ENCODE measurements at regions not wholly inside any gene's neighbourhood (a gene's known extent, or its start where the extent isn't known, plus 50 kb on each side); places are given as distances from the start of the nearest gene placed in this dataset.

DNA sequence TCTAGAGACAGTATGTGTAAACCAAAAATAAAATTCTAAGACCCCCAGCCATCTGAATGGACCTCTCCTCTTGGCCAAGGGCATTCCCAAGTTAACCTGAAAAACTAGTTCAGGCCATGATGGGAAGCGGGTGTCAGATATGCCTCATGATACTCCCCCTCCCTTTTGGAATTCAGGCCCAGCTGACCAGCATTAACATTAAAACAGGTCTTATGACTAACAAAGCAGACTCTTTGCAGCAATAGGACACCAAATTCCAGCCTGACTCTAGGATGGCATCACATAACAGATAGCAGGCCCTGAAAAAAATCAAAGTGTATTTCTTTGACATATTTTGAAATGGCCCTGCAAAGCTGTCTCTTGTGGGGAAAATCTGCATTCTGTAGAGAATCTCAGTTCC, 73.3 kb upstream of the L3MBTL4 start:
- no peaks in the 10 kb centered on the region for H3K27me3 ChIP-seq (ENCODE audit: control insufficient read depth in 2 of 2, insufficient read depth in 1 of 2, low read length in 1 of 2)
- H3K27ac ChIP-seq (ENCODE audit: low read depth in 1 of 2, low read length in 1 of 2): no peak overlapping the region
- H3K9me3 ChIP-seq (ENCODE audit: control insufficient read depth in 2 of 2, insufficient read depth in 1 of 2, low read length in 1 of 2): no peaks in the 10 kb centered on the region
- no peak overlapping the region for H3K4me3 ChIP-seq (ENCODE audit: low read length in 2 of 2)
- no peaks in the 10 kb centered on the region for H3K4me1 ChIP-seq (ENCODE audit: control insufficient read depth in 2 of 2, insufficient read depth in 2 of 2, low read length in 2 of 2)
- 97% methylated on average over 1 of the region's 1 CpG for WGBS
- H3K36me3 ChIP-seq (ENCODE audit: control insufficient read depth in 2 of 2, insufficient read depth in 2 of 2, low read length in 1 of 2): no peaks in the 10 kb centered on the region
- no peak for DNase-seq (ENCODE audit: low read depth in 6 of 9, low spot score in 9 of 9)

DNA sequence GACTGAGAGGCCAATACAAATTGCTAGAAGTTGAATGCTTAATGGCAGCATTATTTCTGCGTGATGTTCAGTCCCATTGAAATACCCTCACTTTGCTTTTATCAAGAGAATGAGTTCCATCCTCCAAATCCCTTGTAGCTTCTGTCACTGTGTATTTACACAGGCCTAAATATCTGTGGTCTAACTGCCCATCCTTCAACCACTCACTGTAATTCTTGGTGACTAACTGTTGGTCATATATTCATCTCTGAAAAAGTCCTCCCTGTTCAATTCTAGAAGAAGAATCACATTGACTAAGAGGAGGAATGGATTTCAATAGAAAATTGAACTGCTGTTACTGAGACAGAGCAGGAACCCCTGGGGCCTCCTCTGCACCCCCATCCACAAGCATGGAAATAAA, 74.2 kb upstream of the L3MBTL4 start:
- no peaks in the 10 kb centered on the region for H3K4me1 ChIP-seq (ENCODE audit: control insufficient read depth in 2 of 2, insufficient read depth in 2 of 2, low read length in 2 of 2)
- H3K9me3 ChIP-seq (ENCODE audit: control insufficient read depth in 2 of 2, insufficient read depth in 1 of 2, low read length in 1 of 2): no peaks in the 10 kb centered on the region
- no peak overlapping the region for H3K4me3 ChIP-seq (ENCODE audit: low read length in 2 of 2)
- no peak overlapping the region for H3K27ac ChIP-seq (ENCODE audit: low read depth in 1 of 2, low read length in 1 of 2)
- no peaks in the 10 kb centered on the region for H3K36me3 ChIP-seq (ENCODE audit: control insufficient read depth in 2 of 2, insufficient read depth in 2 of 2, low read length in 1 of 2)
- WGBS: 95% methylated on average over 1 of the region's 1 CpG
- no peaks in the 10 kb centered on the region for H3K27me3 ChIP-seq (ENCODE audit: control insufficient read depth in 2 of 2, insufficient read depth in 1 of 2, low read length in 1 of 2)
- no peak for DNase-seq (ENCODE audit: low read depth in 6 of 9, low spot score in 9 of 9)

DNA sequence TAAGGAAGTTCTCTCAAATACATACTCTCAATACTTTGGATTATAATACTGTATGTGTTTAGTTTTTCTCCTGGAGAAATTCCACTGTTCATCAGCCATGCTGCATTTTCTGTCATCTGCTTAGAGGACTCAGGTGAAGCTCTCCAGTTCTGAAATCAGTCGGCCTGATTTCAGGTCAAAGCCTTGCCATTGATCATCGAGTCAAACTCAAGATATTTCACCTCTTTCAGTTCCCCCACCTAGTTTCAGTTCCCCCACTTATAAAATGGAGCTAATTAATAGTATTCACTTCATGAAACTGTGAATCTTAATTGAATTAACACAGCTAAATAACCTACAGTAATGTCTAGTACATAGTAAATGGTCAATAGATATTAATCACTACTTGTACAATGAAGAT, 75.3 kb upstream of the L3MBTL4 start:
- no peak for DNase-seq (ENCODE audit: low read depth in 6 of 9, low spot score in 9 of 9)
- Histone ChIP-seq H3K9me3 (ENCODE audit: control insufficient read depth in 2 of 2, insufficient read depth in 1 of 2, low read length in 1 of 2) (no peaks in the 10 kb centered on the region), H3K4me1 (ENCODE audit: control insufficient read depth in 2 of 2, insufficient read depth in 2 of 2, low read length in 2 of 2) (no peaks in the 10 kb centered on the region), H3K4me3 (ENCODE audit: low read length in 2 of 2) (no peak overlapping the region), H3K27ac (ENCODE audit: low read depth in 1 of 2, low read length in 1 of 2) (no peak overlapping the region), H3K36me3 (ENCODE audit: control insufficient read depth in 2 of 2, insufficient read depth in 2 of 2, low read length in 1 of 2) (no peaks in the 10 kb centered on the region), H3K27me3 (ENCODE audit: control insufficient read depth in 2 of 2, insufficient read depth in 1 of 2, low read length in 1 of 2) (no peaks in the 10 kb centered on the region)
- 94% methylated on average over 2 of the region's 2 CpGs for WGBS

DNA sequence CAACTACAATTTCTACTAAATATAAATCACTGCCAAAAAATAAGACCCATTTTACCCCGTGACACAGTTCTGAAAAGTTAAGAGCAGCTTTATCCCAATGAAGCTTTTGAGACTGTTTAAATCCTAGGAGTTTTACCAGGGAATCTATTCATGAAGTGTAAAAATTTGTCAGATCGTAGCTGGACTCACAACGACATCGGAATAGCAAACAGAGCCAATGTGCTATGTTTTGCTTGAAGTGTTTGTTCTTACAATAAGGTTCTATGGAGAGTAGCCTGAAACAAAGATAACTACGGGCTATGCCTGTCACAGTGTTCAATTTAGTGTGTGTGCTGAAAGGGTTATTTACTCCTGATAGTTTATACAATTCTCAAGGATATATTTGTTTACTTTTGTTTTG, 78.5 kb upstream of the L3MBTL4 start:
- WGBS: 91% methylated on average over 5 of the region's 5 CpGs
- Histone ChIP-seq H3K4me3 (ENCODE audit: low read length in 2 of 2) (no peak overlapping the region), H3K27ac (ENCODE audit: low read depth in 1 of 2, low read length in 1 of 2) (no peak overlapping the region), H3K27me3 (ENCODE audit: control insufficient read depth in 2 of 2, insufficient read depth in 1 of 2, low read length in 1 of 2) (no peaks in the 10 kb centered on the region), H3K4me1 (ENCODE audit: control insufficient read depth in 2 of 2, insufficient read depth in 2 of 2, low read length in 2 of 2) (no peaks in the 10 kb centered on the region), H3K9me3 (ENCODE audit: control insufficient read depth in 2 of 2, insufficient read depth in 1 of 2, low read length in 1 of 2) (no peaks in the 10 kb centered on the region), H3K36me3 (ENCODE audit: control insufficient read depth in 2 of 2, insufficient read depth in 2 of 2, low read length in 1 of 2) (no peaks in the 10 kb centered on the region)
- DNase-seq (ENCODE audit: low read depth in 6 of 9, low spot score in 9 of 9): no peak

DNA sequence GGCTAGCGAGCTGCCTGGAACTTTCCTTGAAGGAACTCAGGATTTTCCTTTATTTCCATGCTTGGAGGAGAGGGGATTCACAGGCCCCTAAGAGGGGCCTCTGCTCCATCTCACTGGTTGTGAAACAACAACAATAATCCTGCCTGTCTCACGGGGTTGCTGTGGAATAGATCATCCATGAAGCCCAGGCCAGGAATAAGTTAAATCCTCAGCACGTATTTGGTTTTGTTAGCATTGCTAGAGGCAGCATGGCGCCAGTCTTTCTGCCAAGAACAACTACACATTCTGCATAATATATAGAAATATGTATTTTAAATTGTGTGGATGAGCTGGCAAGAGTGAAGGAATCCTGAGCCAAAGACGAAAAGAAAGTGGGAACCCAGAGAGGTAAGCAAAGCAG, 80.8 kb upstream of the L3MBTL4 start:
- no peak for DNase-seq (ENCODE audit: low read depth in 6 of 9, low spot score in 9 of 9)
- no peaks in the 10 kb centered on the region for H3K27me3 ChIP-seq (ENCODE audit: control insufficient read depth in 2 of 2, insufficient read depth in 1 of 2, low read length in 1 of 2)

DNA sequence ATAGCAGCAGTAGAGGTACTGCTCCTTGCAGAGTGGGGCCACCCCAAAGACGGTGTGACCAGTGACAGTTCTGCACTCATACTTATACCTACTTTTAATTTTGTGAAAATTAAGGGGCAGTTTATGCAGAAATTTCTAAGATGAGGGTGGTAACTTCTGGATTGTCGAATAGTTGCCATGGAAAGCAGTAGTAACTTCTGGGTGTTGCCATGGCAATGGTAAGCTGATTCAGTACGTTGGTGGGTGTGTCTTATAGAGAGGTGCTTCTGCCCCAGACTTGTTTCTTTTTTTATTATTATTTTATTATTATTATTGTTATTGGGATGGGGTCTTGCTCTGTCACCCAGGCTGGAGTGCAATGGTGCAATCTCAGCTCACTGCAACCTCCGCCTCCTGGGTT, 82.8 kb upstream of the L3MBTL4 start:
- WGBS: 84% methylated on average over 4 of the region's 4 CpGs
- Histone ChIP-seq H3K27me3 (ENCODE audit: control insufficient read depth in 2 of 2, insufficient read depth in 1 of 2, low read length in 1 of 2) (no peaks in the 10 kb centered on the region), H3K27ac (ENCODE audit: low read depth in 1 of 2, low read length in 1 of 2) (no peak overlapping the region), H3K4me3 (ENCODE audit: low read length in 2 of 2) (no peak overlapping the region), H3K36me3 (ENCODE audit: control insufficient read depth in 2 of 2, insufficient read depth in 2 of 2, low read length in 1 of 2) (no peaks in the 10 kb centered on the region), H3K9me3 (ENCODE audit: control insufficient read depth in 2 of 2, insufficient read depth in 1 of 2, low read length in 1 of 2) (no peaks in the 10 kb centered on the region), H3K4me1 (ENCODE audit: control insufficient read depth in 2 of 2, insufficient read depth in 2 of 2, low read length in 2 of 2) (no peaks in the 10 kb centered on the region)
- DNase-seq (ENCODE audit: low read depth in 6 of 9, low spot score in 9 of 9): no peak

More for the DNA sequence above, 80.8 kb upstream of the L3MBTL4 start:
- WGBS: 87% methylated on average over 5 of the region's 5 CpGs
- Histone ChIP-seq H3K9me3 (ENCODE audit: control insufficient read depth in 2 of 2, insufficient read depth in 1 of 2, low read length in 1 of 2) (no peaks in the 10 kb centered on the region), H3K4me1 (ENCODE audit: control insufficient read depth in 2 of 2, insufficient read depth in 2 of 2, low read length in 2 of 2) (no peaks in the 10 kb centered on the region), H3K27ac (ENCODE audit: low read depth in 1 of 2, low read length in 1 of 2) (no peak overlapping the region), H3K36me3 (ENCODE audit: control insufficient read depth in 2 of 2, insufficient read depth in 2 of 2, low read length in 1 of 2) (no peaks in the 10 kb centered on the region), H3K4me3 (ENCODE audit: low read length in 2 of 2) (no peak overlapping the region)

DNA sequence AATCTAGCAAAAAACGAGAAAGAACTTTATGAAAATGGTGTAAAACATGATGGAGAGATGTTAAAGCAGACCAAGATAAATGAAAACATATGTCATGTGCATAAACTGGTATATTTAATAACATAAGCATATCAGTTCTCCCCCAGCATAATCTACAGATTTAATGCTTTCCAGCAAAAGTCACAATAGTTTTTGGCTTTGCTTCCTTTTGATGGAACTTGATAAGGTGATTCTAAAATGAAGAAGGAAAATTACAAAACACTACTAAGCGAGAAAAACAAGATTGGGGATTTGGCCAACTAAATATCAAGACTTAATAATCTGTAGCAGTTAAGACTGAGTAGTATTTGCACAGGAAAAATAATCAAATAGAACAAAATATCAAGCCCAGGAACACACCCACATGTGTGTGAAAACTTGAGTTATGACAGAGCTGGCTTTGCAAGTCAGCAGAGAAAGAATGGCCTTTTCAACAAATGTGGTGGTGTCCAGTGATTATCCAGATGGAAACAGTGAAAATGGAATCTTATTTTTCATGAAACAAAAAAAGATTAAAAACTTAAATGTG, 83.7 kb upstream of the L3MBTL4 start:
- no peak for DNase-seq (ENCODE audit: low read depth in 6 of 9, low spot score in 9 of 9)
- Histone ChIP-seq H3K4me3 (ENCODE audit: low read length in 2 of 2) (no peak overlapping the region), H3K9me3 (ENCODE audit: control insufficient read depth in 2 of 2, insufficient read depth in 1 of 2, low read length in 1 of 2) (no peaks in the 10 kb centered on the region), H3K36me3 (ENCODE audit: control insufficient read depth in 2 of 2, insufficient read depth in 2 of 2, low read length in 1 of 2) (no peaks in the 10 kb centered on the region), H3K27ac (ENCODE audit: low read depth in 1 of 2, low read length in 1 of 2) (no peak overlapping the region), H3K27me3 (ENCODE audit: control insufficient read depth in 2 of 2, insufficient read depth in 1 of 2, low read length in 1 of 2) (no peaks in the 10 kb centered on the region), H3K4me1 (ENCODE audit: control insufficient read depth in 2 of 2, insufficient read depth in 2 of 2, low read length in 2 of 2) (no peaks in the 10 kb centered on the region)
- 77% methylated on average over 2 of the region's 2 CpGs for WGBS

DNA sequence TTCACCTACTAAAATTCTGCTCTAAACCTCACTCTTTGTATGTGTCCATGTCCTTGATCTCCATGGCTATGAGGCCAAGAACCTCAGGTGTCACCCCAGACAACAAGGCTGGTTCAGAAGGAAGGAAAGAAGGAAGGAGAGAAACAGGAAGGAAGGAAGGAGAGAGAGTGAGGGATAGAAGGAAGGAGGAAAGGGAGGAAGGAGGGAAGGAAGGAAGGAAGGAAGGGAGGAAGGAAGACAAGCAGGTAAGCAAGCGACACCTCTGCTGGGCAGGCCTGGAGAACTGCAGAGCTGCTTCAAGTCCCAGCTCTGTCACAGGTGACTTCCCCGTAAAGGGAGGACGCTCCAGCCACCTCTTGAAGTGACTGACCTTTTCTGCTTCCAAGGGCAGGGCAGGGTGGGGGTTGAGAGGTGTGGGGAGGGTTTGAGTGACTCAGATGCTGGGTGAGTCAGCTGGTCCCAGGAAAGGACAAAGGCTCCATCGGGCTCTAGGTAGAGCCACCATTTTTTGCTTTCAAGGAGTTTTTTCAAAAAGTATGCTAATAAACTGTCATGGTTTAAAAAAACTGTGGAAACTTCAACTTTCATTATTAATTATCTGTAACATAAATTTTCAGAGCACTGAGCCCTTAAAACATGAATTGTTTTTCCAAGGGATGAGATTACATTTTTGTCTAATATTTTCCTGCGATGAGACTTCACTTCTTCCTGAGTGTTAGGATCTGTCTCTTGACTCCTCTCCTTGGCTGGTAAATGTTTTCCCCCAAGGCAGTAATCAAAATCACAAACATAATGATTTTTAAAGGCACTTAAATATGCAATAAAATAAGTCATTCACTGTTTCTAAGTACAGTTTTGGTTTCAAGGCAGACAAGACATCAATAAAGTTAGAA, 90.1 kb upstream of the L3MBTL4 start:
- WGBS: 94% methylated on average over 5 of the region's 5 CpGs
- no peak for DNase-seq (ENCODE audit: low read depth in 6 of 9, low spot score in 9 of 9)
- Histone ChIP-seq H3K36me3 (ENCODE audit: control insufficient read depth in 2 of 2, insufficient read depth in 2 of 2, low read length in 1 of 2) (no peaks in the 10 kb centered on the region), H3K4me1 (ENCODE audit: control insufficient read depth in 2 of 2, insufficient read depth in 2 of 2, low read length in 2 of 2) (no peaks in the 10 kb centered on the region), H3K4me3 (ENCODE audit: low read length in 2 of 2) (no peak overlapping the region), H3K27me3 (ENCODE audit: control insufficient read depth in 2 of 2, insufficient read depth in 1 of 2, low read length in 1 of 2) (no peaks in the 10 kb centered on the region), H3K27ac (ENCODE audit: low read depth in 1 of 2, low read length in 1 of 2) (no peak overlapping the region), H3K9me3 (ENCODE audit: control insufficient read depth in 2 of 2, insufficient read depth in 1 of 2, low read length in 1 of 2) (no peaks in the 10 kb centered on the region)

DNA sequence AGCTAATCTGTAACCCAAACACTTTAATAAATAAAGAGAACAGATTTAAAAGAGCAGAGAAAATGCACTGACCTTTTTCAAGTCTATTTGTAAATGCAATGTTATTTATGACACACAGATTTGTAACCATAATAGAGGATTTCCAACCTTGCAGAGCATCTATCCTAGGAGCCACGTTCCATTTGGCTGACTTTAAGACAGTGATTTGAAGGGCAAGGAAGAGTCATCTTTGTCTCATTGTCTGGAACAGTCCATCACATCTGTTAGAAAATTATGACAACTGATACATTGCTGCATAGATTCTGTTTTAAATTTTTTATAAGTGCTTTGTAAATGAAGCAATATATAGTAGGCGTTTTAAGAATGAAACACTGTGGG, 90.8 kb upstream of the L3MBTL4 start:
- H3K27me3 ChIP-seq (ENCODE audit: control insufficient read depth in 2 of 2, insufficient read depth in 1 of 2, low read length in 1 of 2): no peaks in the 10 kb centered on the region
- no peaks in the 10 kb centered on the region for H3K36me3 ChIP-seq (ENCODE audit: control insufficient read depth in 2 of 2, insufficient read depth in 2 of 2, low read length in 1 of 2)
- no peaks in the 10 kb centered on the region for H3K9me3 ChIP-seq (ENCODE audit: control insufficient read depth in 2 of 2, insufficient read depth in 1 of 2, low read length in 1 of 2)
- no peak overlapping the region for H3K4me3 ChIP-seq (ENCODE audit: low read length in 2 of 2)
- H3K27ac ChIP-seq (ENCODE audit: low read depth in 1 of 2, low read length in 1 of 2): no peak overlapping the region
- no peak for DNase-seq (ENCODE audit: low read depth in 6 of 9, low spot score in 9 of 9)
- no peaks in the 10 kb centered on the region for H3K4me1 ChIP-seq (ENCODE audit: control insufficient read depth in 2 of 2, insufficient read depth in 2 of 2, low read length in 2 of 2)
- 87% methylated on average over 2 of the region's 2 CpGs for WGBS

Data from thymus (tissue), 11 donors.